Breast epithelium (tissue), 4 donors: ENCODE measurements at regions not wholly inside any gene's neighbourhood (a gene's known extent, or its start where the extent isn't known, plus 50 kb on each side); places are given as distances from the start of the nearest gene placed in this dataset.

Source experiments
- DNase-seq, 2 donors: peaks; one replicate each; pipeline ENCODE4 v3.0.0-alpha.2; 2019; ENCODE audit warnings: low spot score in 2 of 2
- H3K27ac ChIP-seq, 2 donors: fragments of 200-600 bp; sonication (generic) in 1 of 2; one replicate each; pipeline ENCODE4 v1.5.1; 2016 to 2019; ENCODE audit warnings: mild to moderate bottlenecking in 1 of 2
- H3K27me3 ChIP-seq, 2 donors: fragments of 200-600 bp; sonication (generic) in 1 of 2; one replicate each; pipeline versions ENCODE4 v1.5.1 to v1.6.0; 2017 to 2019; ENCODE audit warnings: control low read depth in 1 of 2, mild to moderate bottlenecking in 1 of 2
- H3K36me3 ChIP-seq: fragments of 200-600 bp; one replicate; pipeline ENCODE4 v1.5.1; 2019
- H3K4me1 ChIP-seq, 2 donors: fragments of 200-600 bp; sonication (generic); one replicate each; pipeline ENCODE4 v1.5.1; 2016 to 2019; ENCODE audit warnings: control low read depth in 1 of 2
- H3K4me3 ChIP-seq, 3 donors: fragments of 200-600 bp; sonication (generic); 1 replicate in 2 of 3; 2 replicates in 1 of 3; pipeline ENCODE4 v1.5.1; 2016 to 2019; ENCODE audit warnings: mild to moderate bottlenecking in 3 of 3, moderate library complexity in 2 of 3
- H3K9me3 ChIP-seq, 2 donors: fragments of 200-600 bp; sonication (generic) in 1 of 2; one replicate each; pipeline ENCODE4 v1.5.1; 2016 to 2019; ENCODE audit warnings: control low read depth in 1 of 2
- POLR2A ChIP-seq: fragments of 450-650 bp; IDR thresholded peaks from one replicate; pipeline ENCODE4 v1.6.1; 2016; ENCODE audit warnings: antibody characterized with exemption, mild to moderate bottlenecking, moderate library complexity
- POLR2AphosphoS5 ChIP-seq, 3 donors: sonication (generic); formaldehyde crosslinking; IDR thresholded peaks; one replicate each; pipeline ENCODE4 v1.6.1; 2017; ENCODE audit warnings: antibody characterized with exemption in 3 of 3
- intact Hi-C: fragments of 100-400 bp; cut with DNase I; formaldehyde crosslinking; loops from one replicate; pipeline ENCODE4 v1.15.1; 2023; ENCODE audit warnings: low total_unique reads
- TF ChIP-seq, protein P1 (sequence below), 3 donors: fragments of 450-650 bp; IDR thresholded peaks; one replicate each; pipeline ENCODE4 v1.5.1; 2016 to 2017; ENCODE audit warnings: antibody characterized with exemption in 3 of 3, mild to moderate bottlenecking in 3 of 3, moderate library complexity in 3 of 3

DNA sequence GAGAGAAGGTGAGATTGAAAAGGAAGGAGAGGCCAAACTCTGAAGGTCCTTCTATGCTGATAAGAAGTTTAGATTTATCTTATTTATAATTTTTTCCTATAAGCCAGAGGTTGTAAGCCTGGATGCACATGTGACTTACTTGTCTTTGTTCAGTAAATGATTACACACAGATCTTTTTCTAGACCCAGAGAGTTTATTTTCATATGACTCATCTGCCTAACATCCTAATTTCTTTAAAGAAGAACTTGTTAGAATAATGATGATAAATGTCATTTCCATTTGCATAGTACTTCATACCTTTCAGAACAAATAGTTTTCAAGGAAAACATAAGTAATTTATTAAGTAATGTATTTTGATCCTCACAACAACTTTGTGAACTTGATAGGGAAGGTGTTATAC, 434.8 kb upstream of the DPH6 start:
- TF ChIP-seq, protein P1, sequence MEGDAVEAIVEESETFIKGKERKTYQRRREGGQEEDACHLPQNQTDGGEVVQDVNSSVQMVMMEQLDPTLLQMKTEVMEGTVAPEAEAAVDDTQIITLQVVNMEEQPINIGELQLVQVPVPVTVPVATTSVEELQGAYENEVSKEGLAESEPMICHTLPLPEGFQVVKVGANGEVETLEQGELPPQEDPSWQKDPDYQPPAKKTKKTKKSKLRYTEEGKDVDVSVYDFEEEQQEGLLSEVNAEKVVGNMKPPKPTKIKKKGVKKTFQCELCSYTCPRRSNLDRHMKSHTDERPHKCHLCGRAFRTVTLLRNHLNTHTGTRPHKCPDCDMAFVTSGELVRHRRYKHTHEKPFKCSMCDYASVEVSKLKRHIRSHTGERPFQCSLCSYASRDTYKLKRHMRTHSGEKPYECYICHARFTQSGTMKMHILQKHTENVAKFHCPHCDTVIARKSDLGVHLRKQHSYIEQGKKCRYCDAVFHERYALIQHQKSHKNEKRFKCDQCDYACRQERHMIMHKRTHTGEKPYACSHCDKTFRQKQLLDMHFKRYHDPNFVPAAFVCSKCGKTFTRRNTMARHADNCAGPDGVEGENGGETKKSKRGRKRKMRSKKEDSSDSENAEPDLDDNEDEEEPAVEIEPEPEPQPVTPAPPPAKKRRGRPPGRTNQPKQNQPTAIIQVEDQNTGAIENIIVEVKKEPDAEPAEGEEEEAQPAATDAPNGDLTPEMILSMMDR (IDR thresholded peaks at IDR 0.05): no peak
- no peak for TF ChIP-seq POLR2A
- TF ChIP-seq POLR2AphosphoS5 (IDR thresholded peaks at IDR 0.05): no peak
- intact Hi-C loops: no loop called here

DNA sequence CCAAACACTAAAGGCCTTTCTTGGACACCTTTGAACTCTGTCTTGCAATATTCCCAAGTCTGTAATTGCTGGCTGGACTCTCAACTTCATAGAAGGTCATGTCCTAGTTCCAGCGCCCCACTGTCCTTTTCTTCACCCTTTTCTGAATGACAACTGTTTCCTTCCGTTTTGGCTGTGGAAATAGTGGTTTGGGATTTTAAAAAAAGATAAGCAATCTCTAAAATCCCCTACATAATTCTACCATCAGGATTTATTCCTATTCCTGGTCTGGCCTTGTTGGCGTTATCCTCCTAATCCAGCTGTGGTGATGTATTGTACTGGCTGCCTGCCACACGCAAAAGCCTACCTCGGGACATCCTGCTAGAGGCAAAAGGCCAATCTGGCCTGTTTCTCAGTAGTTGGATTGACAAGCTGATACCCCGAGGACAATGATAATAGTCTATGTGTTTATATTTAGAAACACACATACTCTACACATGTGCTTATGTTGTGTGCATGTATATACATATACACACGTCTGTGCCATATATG, 440.3 kb upstream of the DPH6 start:
- no peak for DNase-seq
- Histone ChIP-seq H3K27ac (no peak overlapping the region), H3K9me3 (no peaks in the 10 kb centered on the region), H3K36me3 (no peaks in the 10 kb centered on the region), H3K4me3 (no peak overlapping the region), H3K4me1 (no peaks in the 10 kb centered on the region), H3K27me3 (no peaks in the 10 kb centered on the region)
- intact Hi-C loops: no loop called here
- TF ChIP-seq POLR2AphosphoS5 (IDR thresholded peaks at IDR 0.05): no peak
- TF ChIP-seq, protein P1 (IDR thresholded peaks at IDR 0.05): no peak
- TF ChIP-seq POLR2A: no peak

More for the DNA sequence above, 434.8 kb upstream of the DPH6 start:
- Histone ChIP-seq H3K36me3 (no peaks in the 10 kb centered on the region), H3K27ac (no peak overlapping the region), H3K4me1 (no peaks in the 10 kb centered on the region), H3K27me3 (no peaks in the 10 kb centered on the region), H3K4me3 (no peak overlapping the region), H3K9me3 (no peaks in the 10 kb centered on the region)
- no peak for DNase-seq

DNA sequence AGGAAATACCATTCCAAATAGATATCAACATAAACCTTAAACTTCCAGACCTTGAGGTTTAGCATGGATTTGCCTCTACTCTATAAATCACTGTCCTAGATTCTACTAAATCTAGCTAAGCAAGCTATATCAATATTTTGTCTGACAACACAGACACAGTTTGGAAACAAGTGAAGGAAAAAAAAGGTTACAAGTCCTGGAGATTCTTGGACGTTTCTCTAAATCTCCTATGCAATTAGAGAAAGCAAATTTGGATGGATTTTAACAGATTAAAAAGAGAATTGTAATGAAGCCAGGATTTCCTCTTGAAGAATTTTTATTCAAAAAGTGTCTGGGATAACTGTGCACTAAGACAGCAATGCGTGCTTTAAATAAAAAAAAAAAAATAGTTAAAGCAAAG, 441.1 kb upstream of the DPH6 start:
- TF ChIP-seq, protein P1 (IDR thresholded peaks at IDR 0.05): no peak
- no peak for TF ChIP-seq POLR2AphosphoS5 (IDR thresholded peaks at IDR 0.05)
- no peak for TF ChIP-seq POLR2A
- no peaks in the 10 kb centered on the region for H3K9me3 ChIP-seq
- intact Hi-C loops: no loop called here

DNA sequence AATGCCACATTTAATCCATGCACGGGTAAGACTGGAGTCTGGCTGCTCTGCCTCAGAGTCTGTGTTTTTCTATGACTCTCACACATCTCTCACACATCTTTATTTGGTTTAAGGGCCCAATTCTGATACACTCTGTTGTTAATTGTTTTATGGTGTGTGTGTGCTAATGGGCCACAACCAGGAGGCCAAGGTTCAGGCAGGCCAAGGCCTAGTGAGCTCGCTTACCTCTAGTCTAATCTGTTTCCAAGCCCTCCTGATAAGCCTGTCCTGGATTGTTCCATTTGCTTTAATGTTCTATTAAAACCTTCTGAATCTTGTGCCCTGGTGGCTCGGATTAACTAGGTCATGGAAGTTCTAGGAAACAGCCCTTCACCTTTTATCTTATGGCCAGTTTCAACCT, 445.4 kb upstream of the DPH6 start:
- no peaks in the 10 kb centered on the region for H3K36me3 ChIP-seq
- TF ChIP-seq POLR2AphosphoS5 (IDR thresholded peaks at IDR 0.05) (no peak), POLR2A (no peak)
- TF ChIP-seq, protein P1 (IDR thresholded peaks at IDR 0.05): no peak
- no peak overlapping the region for H3K4me3 ChIP-seq
- intact Hi-C loops: no loop called here
- H3K9me3 ChIP-seq: no peaks in the 10 kb centered on the region
- H3K27ac ChIP-seq: no peak overlapping the region
- H3K27me3 ChIP-seq: no peaks in the 10 kb centered on the region
- DNase-seq: no peak
- H3K4me1 ChIP-seq: no peaks in the 10 kb centered on the region

More for the DNA sequence above, 441.1 kb upstream of the DPH6 start:
- Histone ChIP-seq H3K4me3 (no peak overlapping the region), H3K27ac (no peak overlapping the region), H3K27me3 (no peaks in the 10 kb centered on the region), H3K4me1 (no peaks in the 10 kb centered on the region), H3K36me3 (no peaks in the 10 kb centered on the region)
- DNase-seq: no peak

DNA sequence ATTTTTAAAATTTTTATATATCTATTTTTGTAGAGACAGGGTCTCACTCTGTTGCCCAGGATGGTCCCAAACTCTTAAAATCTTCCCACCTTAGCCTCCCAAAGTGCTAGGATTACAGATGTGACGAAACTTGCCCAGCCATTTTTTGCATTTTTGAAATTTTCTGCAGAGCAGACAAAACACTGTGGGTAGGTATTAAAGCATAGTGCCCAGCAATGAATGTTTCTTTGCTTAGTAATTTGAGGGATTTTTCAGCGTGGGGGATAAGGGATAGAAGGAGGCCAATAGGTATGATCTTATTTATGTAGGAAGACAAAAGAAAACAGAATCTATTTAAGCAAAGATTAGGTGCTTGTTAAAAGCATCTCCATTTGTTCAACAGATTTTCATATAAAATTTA, 446.8 kb upstream of the DPH6 start:
- no peak for DNase-seq
- intact Hi-C loops: no loop called here

More for the DNA sequence above, 446.8 kb upstream of the DPH6 start:
- TF ChIP-seq, protein P1 (IDR thresholded peaks at IDR 0.05): no peak
- TF ChIP-seq POLR2A (no peak), POLR2AphosphoS5 (IDR thresholded peaks at IDR 0.05) (no peak)
- Histone ChIP-seq H3K27me3 (no peaks in the 10 kb centered on the region), H3K9me3 (no peaks in the 10 kb centered on the region), H3K27ac (no peak overlapping the region), H3K4me1 (no peaks in the 10 kb centered on the region), H3K36me3 (no peaks in the 10 kb centered on the region), H3K4me3 (no peak overlapping the region)
